IMR-90 (cell line): ENCODE measurements at regions not wholly inside any gene's neighbourhood (a gene's known extent, or its start where the extent isn't known, plus 50 kb on each side); places are given as distances from the start of the nearest gene placed in this dataset.

ENCODE experiments used
- ATAC-seq: fragments of 200-7000 bp; cut with Tn5 transposase; 2 replicates; pipeline ENCODE4 v1.9.1; 2020; ENCODE audit warnings: low read depth, mild to moderate bottlenecking, moderate library complexity
- BruUV-seq: library from RNA; stranded (reverse); fragments of 400-500 nt; replicated peaks from 2 replicates; lab custom pipeline; 2021; lab: Mats Ljungman, UMichigan
- CTCF ChIA-PET: fragments of 300-600 bp; formaldehyde crosslinking; extraction: SDS; loops from one replicate; lab custom pipeline; 2021; ENCODE audit warnings: antibody characterized with exemption; lab: Yijun Ruan, JAX
- POLR2A ChIA-PET: fragments of 300-600 bp; sonication (Branson Sonifier 250); formaldehyde crosslinking; loops from one replicate; lab custom pipeline; 2022; ENCODE audit warnings: antibody characterized with exemption; ENCODE audit not compliant: unreplicated experiment; lab: Charles Lee
- DNase-seq: peaks from one replicate; pipeline ENCODE4 v3.0.0; 2013
- H2AFZ ChIP-seq: replicated peaks from 2 replicates; pipeline ENCODE3; 2013; ENCODE audit warnings: low read length, mild to moderate bottlenecking; ENCODE audit not compliant: poor library complexity
- H2AK5ac ChIP-seq: 2 replicates; pipeline ENCODE4 v1.6.1; 2013; ENCODE audit warnings: low read depth, low read length, inconsistent platforms
- H2AK9ac ChIP-seq: replicated peaks from 2 replicates; pipeline ENCODE3; 2013; ENCODE audit warnings: mild to moderate bottlenecking, low read depth, low read length, moderate library complexity; ENCODE audit not compliant: poor library complexity
- H2BK120ac ChIP-seq: 2 replicates; pipeline ENCODE4 v1.6.1; 2013; ENCODE audit warnings: low read depth, low read length, inconsistent platforms
- H2BK15ac ChIP-seq: 3 replicates; pipeline ENCODE4 v1.6.1; 2013; ENCODE audit warnings: low read depth, low read length, inconsistent platforms
- H2BK20ac ChIP-seq: 2 replicates; pipeline ENCODE4 v1.6.1; 2013; ENCODE audit warnings: low read depth, mild to moderate bottlenecking, inconsistent platforms, low read length, moderate library complexity
- H2BK5ac ChIP-seq: 2 replicates; pipeline ENCODE4 v1.6.1; 2013; ENCODE audit warnings: mild to moderate bottlenecking, low read depth, low read length, inconsistent platforms; ENCODE audit not compliant: poor library complexity, severe bottlenecking
- H3K14ac ChIP-seq: replicated peaks from 2 replicates; pipeline ENCODE4 v1.6.1; 2013; ENCODE audit warnings: low read depth, low read length, inconsistent platforms
- H3K18ac ChIP-seq: 2 replicates; pipeline ENCODE4 v1.6.1; 2013; ENCODE audit warnings: low read depth, low read length, control low read depth
- H3K23ac ChIP-seq: 2 replicates; pipeline ENCODE4 v1.6.1; 2013; ENCODE audit warnings: low read depth, low read length, inconsistent platforms
- H3K27ac ChIP-seq: 2 replicates; pipeline ENCODE4 v1.5.1; 2013; ENCODE audit warnings: mild to moderate bottlenecking, control low read depth, low read length; ENCODE audit not compliant: insufficient read depth
- H3K27me3 ChIP-seq: 2 replicates; pipeline ENCODE4 v1.6.1; 2013; ENCODE audit warnings: low read length; ENCODE audit not compliant: control insufficient read depth, insufficient read depth
- H3K36me3 ChIP-seq: 2 replicates; pipeline ENCODE4 v1.6.1; 2013; ENCODE audit warnings: low read length, mixed read lengths; ENCODE audit not compliant: control insufficient read depth, insufficient read depth
- H3K4ac ChIP-seq: 2 replicates; pipeline ENCODE4 v1.6.1; 2013; ENCODE audit warnings: low read depth, low read length, inconsistent platforms
- H3K4me1 ChIP-seq: 2 replicates; pipeline ENCODE4 v1.6.1; 2013; ENCODE audit warnings: low read length, mixed read lengths; ENCODE audit not compliant: control insufficient read depth, insufficient read depth
- H3K4me2 ChIP-seq: 2 replicates; pipeline ENCODE4 v1.6.1; 2013; ENCODE audit warnings: low read depth, mild to moderate bottlenecking, control low read depth, low read length, moderate library complexity
- H3K4me3 ChIP-seq: 2 replicates; pipeline ENCODE4 v1.5.1; 2013; ENCODE audit warnings: low read depth, mild to moderate bottlenecking, control low read depth, low read length, moderate library complexity; ENCODE audit not compliant: insufficient read depth
- H3K56ac ChIP-seq: 2 replicates; pipeline ENCODE4 v1.6.1; 2013; ENCODE audit warnings: low read length, inconsistent platforms; ENCODE audit not compliant: insufficient read depth; ENCODE audit errors: extremely low read depth
- H3K79me1 ChIP-seq, 2 experiments: 2 replicates each; pipeline ENCODE4 v1.6.1; 2013; ENCODE audit warnings: low read length in 2 of 2, inconsistent platforms in 1 of 2, low read depth in 1 of 2
- H3K9ac ChIP-seq: 2 replicates; pipeline ENCODE4 v1.6.1; 2013; ENCODE audit warnings: low read depth, low read length, control low read depth
- H3K9me1 ChIP-seq: 2 replicates; pipeline ENCODE4 v1.6.1; 2013; ENCODE audit warnings: low read length, inconsistent platforms; ENCODE audit not compliant: insufficient read depth
- H3K9me3 ChIP-seq: 2 replicates; pipeline ENCODE4 v1.6.1; 2013; ENCODE audit warnings: low read length; ENCODE audit not compliant: control insufficient read depth, insufficient read depth
- H4K20me1 ChIP-seq: 2 replicates; pipeline ENCODE4 v1.6.1; 2013; ENCODE audit warnings: low read length, inconsistent platforms; ENCODE audit not compliant: insufficient read depth
- H4K5ac ChIP-seq: 2 replicates; pipeline ENCODE4 v1.6.1; 2013; ENCODE audit warnings: mild to moderate bottlenecking, low read depth, low read length, control low read depth
- H4K8ac ChIP-seq, 2 experiments: 2 replicates each; pipeline ENCODE4 v1.6.1; 2013; ENCODE audit warnings: low read depth in 2 of 2, low read length in 2 of 2, control low read depth in 1 of 2, inconsistent platforms in 1 of 2
- H4K91ac ChIP-seq: 2 replicates; pipeline ENCODE4 v1.6.1; 2013; ENCODE audit warnings: low read depth, low read length, inconsistent platforms; ENCODE audit not compliant: insufficient read depth
- BHLHE40 ChIP-seq: fragments of 150-350 bp; IDR thresholded peaks from 2 replicates; pipeline ENCODE4 v1.6.1; 2016; ENCODE audit warnings: mild to moderate bottlenecking, low read depth, low read length
- CEBPB ChIP-seq: IDR thresholded peaks from 2 replicates; pipeline ENCODE4 v1.6.1; 2012; ENCODE audit warnings: low read depth, low read length, improper control_type of control experiment
- CHD1 ChIP-seq: IDR thresholded peaks from 2 replicates; pipeline ENCODE4 v1.6.1; 2012; ENCODE audit warnings: low read depth, low read length, improper control_type of control experiment
- FOS ChIP-seq: fragments of 150-350 bp; IDR thresholded peaks from 2 replicates; pipeline ENCODE4 v1.6.1; 2016; ENCODE audit warnings: low read depth, low read length
- MAZ ChIP-seq: IDR thresholded peaks from 2 replicates; pipeline ENCODE4 v1.6.1; 2012; ENCODE audit warnings: low read depth, mild to moderate bottlenecking, low read length, improper control_type of control experiment, moderate library complexity, borderline replicate concordance
- MXI1 ChIP-seq: IDR thresholded peaks from 2 replicates; pipeline ENCODE4 v1.6.1; 2012; ENCODE audit warnings: low read depth, mild to moderate bottlenecking, low read length, moderate library complexity, borderline replicate concordance
- NFE2L2 ChIP-seq: fragments of 150-350 bp; IDR thresholded peaks from 2 replicates; pipeline ENCODE4 v1.6.1; 2016; ENCODE audit warnings: low read depth, mild to moderate bottlenecking, low read length
- POLR2A ChIP-seq: IDR thresholded peaks from 2 replicates; pipeline ENCODE4 v1.6.1; 2012; ENCODE audit warnings: mild to moderate bottlenecking, low read depth, low read length
- RAD21 ChIP-seq: IDR thresholded peaks from 2 replicates; pipeline ENCODE4 v1.6.1; 2012; ENCODE audit warnings: low read length, improper control_type of control experiment
- RCOR1 ChIP-seq: IDR thresholded peaks from 2 replicates; pipeline ENCODE4 v1.6.1; 2012; ENCODE audit warnings: mild to moderate bottlenecking, low read length, improper control_type of control experiment; ENCODE audit not compliant: insufficient replicate concordance
- RFX5 ChIP-seq: IDR thresholded peaks from 2 replicates; pipeline ENCODE4 v1.8.0; 2012; ENCODE audit warnings: low read depth, mild to moderate bottlenecking, low read length, moderate library complexity
- SMC3 ChIP-seq: fragments of 150-350 bp; IDR thresholded peaks from 2 replicates; pipeline ENCODE4 v1.6.1; 2016; ENCODE audit warnings: low read depth, mild to moderate bottlenecking, antibody characterized with exemption, low read length, moderate library complexity
- WGBS, 2 experiments: methylation state at CpG; one replicate each; pipeline versions ENCODE4 v1.1.5 to v1.1.7; 2013; ENCODE audit warnings: missing lambda C conversion rate in 2 of 2; ENCODE audit not compliant: insufficient read length in 1 of 2; ENCODE audit errors: extremely low coverage in 2 of 2; 5-methylcytosine and 5-hydroxymethylcytosine counted together
- dilution Hi-C: fragments of 300-500 bp; cut with HindIII; formaldehyde crosslinking; loops from one replicate; pipeline ENCODE4 v1.14.3; 2018; ENCODE audit warnings: low sequenced_read_pairs; ENCODE audit not compliant: unreplicated experiment
- in situ Hi-C: fragments of 300-500 bp; cut with MboI; formaldehyde crosslinking; loops from 3 replicates; pipeline ENCODE4 v1.14.3; 2019; ENCODE audit warnings: low sequenced_read_pairs, inconsistent platforms, mixed read lengths
- intact Hi-C: fragments of 100-400 bp; cut with micrococcal nuclease; formaldehyde crosslinking; loops from 2 replicates; pipeline ENCODE4 v1.10.0; 2022
- TF ChIP-seq, protein P1 (sequence below): fragments of 150-350 bp; IDR thresholded peaks from 2 replicates; pipeline ENCODE4 v1.6.1; 2017; ENCODE audit warnings: mild to moderate bottlenecking, antibody characterized with exemption, low read length, low read depth
- TF ChIP-seq, protein P2 (sequence below): fragments of 150-350 bp; IDR thresholded peaks from 2 replicates; pipeline ENCODE4 v1.6.1; 2016; ENCODE audit warnings: low read depth, mild to moderate bottlenecking, low read length, moderate library complexity, borderline replicate concordance
- TF ChIP-seq, protein P3 (sequence below): conservative IDR thresholded peaks from 2 replicates; pipeline ENCODE4 v1.5.1; 2012; ENCODE audit warnings: mild to moderate bottlenecking, low read depth, low read length, improper control_type of control experiment

DNA sequence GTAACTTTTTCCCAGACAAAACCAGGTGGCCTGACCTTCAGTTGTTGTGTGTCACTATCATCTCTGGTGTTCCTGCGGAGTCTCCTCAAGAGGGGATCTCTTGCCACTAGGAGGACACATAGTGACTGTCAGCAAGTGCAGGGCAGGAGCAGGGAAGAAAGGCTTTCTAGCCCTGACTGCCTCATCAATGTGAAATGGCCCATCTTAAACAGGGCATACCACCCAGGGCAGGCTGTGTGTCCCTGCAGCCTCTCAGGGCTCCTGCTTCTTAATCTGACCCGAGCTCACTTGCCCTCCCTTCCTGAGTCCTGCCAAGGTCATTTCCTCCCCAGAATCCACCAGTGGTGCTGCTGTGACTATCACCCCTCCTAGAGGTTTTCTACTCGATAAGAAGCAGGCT is 57.4 kb upstream of the SIMC1 start:
- no peak overlapping the region for H3K14ac ChIP-seq
- no peaks in the 10 kb centered on the region for H4K20me1 ChIP-seq
- H3K27ac ChIP-seq: no peak overlapping the region
- H3K9me3 ChIP-seq: no peaks in the 10 kb centered on the region; the same call in 1 of the 2 replicates
- no peak overlapping the region for H3K4me2 ChIP-seq
- no peak overlapping the region for H4K8ac ChIP-seq
- H3K79me1 ChIP-seq: no peaks in the 10 kb centered on the region
- in situ Hi-C loops (no loop called here), intact Hi-C loops (no loop called here), dilution Hi-C loops (no loop called here)
- BruUV-seq: no TSS peak
- H4K5ac ChIP-seq: no peak overlapping the region
- ChIA-PET POLR2A (no interaction called here), CTCF (no interaction called here)
- 83% methylated on average over 1 of the region's 3 CpGs; no CpG with 5 or more reads in 1 of the 2 experiments for WGBS, 2 experiments
- peaks cover 7% of the 10 kb centered on the region; the same call in 1 of the 2 replicates for H3K4me1 ChIP-seq
- no peak overlapping the region for H2AK5ac ChIP-seq
- no peak overlapping the region for H3K23ac ChIP-seq
- no peak overlapping the region for H2BK15ac ChIP-seq
- peak overlapping the region; percentile 31 for H2AK9ac ChIP-seq
- peak overlapping the region; percentile 25 for H2AFZ ChIP-seq
- no peak overlapping the region for H4K91ac ChIP-seq
- ATAC-seq (peak; percentile 27; the same call in 1 of the 2 replicates), DNase-seq (no peak)
- H3K27me3 ChIP-seq: no peaks in the 10 kb centered on the region; the same call in 1 of the 2 replicates
- H3K56ac ChIP-seq: no peak overlapping the region
- no peak overlapping the region for H2BK120ac ChIP-seq
- H3K36me3 ChIP-seq: no peaks in the 10 kb centered on the region
- no peak overlapping the region for H2BK20ac ChIP-seq
- H3K9me1 ChIP-seq: no peaks in the 10 kb centered on the region
- TF ChIP-seq MXI1 (no peak), NFE2L2 (no peak), CHD1 (no peak), RAD21 (no peak), RFX5 (no peak), MAZ (no peak), SMC3 (no peak), CEBPB (no peak), POLR2A (no peak), RCOR1 (no peak), BHLHE40 (no peak), FOS (no peak)
- TF ChIP-seq, protein P1, sequence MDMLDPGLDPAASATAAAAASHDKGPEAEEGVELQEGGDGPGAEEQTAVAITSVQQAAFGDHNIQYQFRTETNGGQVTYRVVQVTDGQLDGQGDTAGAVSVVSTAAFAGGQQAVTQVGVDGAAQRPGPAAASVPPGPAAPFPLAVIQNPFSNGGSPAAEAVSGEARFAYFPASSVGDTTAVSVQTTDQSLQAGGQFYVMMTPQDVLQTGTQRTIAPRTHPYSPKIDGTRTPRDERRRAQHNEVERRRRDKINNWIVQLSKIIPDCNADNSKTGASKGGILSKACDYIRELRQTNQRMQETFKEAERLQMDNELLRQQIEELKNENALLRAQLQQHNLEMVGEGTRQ: no peak
- TF ChIP-seq, protein P2, sequence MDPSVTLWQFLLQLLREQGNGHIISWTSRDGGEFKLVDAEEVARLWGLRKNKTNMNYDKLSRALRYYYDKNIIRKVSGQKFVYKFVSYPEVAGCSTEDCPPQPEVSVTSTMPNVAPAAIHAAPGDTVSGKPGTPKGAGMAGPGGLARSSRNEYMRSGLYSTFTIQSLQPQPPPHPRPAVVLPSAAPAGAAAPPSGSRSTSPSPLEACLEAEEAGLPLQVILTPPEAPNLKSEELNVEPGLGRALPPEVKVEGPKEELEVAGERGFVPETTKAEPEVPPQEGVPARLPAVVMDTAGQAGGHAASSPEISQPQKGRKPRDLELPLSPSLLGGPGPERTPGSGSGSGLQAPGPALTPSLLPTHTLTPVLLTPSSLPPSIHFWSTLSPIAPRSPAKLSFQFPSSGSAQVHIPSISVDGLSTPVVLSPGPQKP: no peak
- TF ChIP-seq, protein P3, sequence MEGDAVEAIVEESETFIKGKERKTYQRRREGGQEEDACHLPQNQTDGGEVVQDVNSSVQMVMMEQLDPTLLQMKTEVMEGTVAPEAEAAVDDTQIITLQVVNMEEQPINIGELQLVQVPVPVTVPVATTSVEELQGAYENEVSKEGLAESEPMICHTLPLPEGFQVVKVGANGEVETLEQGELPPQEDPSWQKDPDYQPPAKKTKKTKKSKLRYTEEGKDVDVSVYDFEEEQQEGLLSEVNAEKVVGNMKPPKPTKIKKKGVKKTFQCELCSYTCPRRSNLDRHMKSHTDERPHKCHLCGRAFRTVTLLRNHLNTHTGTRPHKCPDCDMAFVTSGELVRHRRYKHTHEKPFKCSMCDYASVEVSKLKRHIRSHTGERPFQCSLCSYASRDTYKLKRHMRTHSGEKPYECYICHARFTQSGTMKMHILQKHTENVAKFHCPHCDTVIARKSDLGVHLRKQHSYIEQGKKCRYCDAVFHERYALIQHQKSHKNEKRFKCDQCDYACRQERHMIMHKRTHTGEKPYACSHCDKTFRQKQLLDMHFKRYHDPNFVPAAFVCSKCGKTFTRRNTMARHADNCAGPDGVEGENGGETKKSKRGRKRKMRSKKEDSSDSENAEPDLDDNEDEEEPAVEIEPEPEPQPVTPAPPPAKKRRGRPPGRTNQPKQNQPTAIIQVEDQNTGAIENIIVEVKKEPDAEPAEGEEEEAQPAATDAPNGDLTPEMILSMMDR: no peak
- no peak overlapping the region for H3K4me3 ChIP-seq
- H2BK5ac ChIP-seq: no peak overlapping the region
- no peak overlapping the region for H3K4ac ChIP-seq
- no peak overlapping the region for H3K9ac ChIP-seq
- no peak overlapping the region; the same call in 1 of the 2 replicates for H3K18ac ChIP-seq
